Spleen (tissue), 7 donors: ENCODE measurements at regions not wholly inside any gene's neighbourhood (a gene's known extent, or its start where the extent isn't known, plus 50 kb on each side); places are given as distances from the start of the nearest gene placed in this dataset.

Source experiments
- CTCF ChIP-seq, 11 experiments: fragments of 200-600 bp in 7 of 11; fragments of 450-650 bp in 4 of 11; sonication (generic) in 4 of 11; IDR thresholded peaks in 8 of 11; conservative IDR thresholded peaks in 3 of 11; 1 replicate in 7 of 11; 2 replicates in 4 of 11; pipeline versions ENCODE4 v1.4.0 to v1.8.0; 2016 to 2021; ENCODE audit warnings: antibody characterized with exemption in 11 of 11, inconsistent platforms in 4 of 11, mild to moderate bottlenecking in 1 of 11
- POLR2A ChIP-seq, 3 donors: fragments of 450-650 bp; IDR thresholded peaks; one replicate each; pipeline ENCODE4 v1.5.1; 2017; ENCODE audit warnings: antibody characterized with exemption in 3 of 3, mild to moderate bottlenecking in 1 of 3
- POLR2AphosphoS5 ChIP-seq, 3 donors: sonication (generic); formaldehyde crosslinking; IDR thresholded peaks; one replicate each; pipeline ENCODE4 v1.5.1; 2017; ENCODE audit warnings: antibody characterized with exemption in 3 of 3
- donor health status: DM: no; HTN: no; CAD: no; lungs with moderate emphysema.
- donor health status: DM: no; HTN: no; CAD: no.
- donor health status: DM: no; HTN: no; CAD: no.

- TF ChIP-seq CTCF (IDR thresholded peaks at IDR 0.05 in 8 of 11, conservative IDR thresholded peaks at IDR 0.05 in 3 of 11) (no peak), POLR2A (IDR thresholded peaks at IDR 0.05) (no peak), POLR2AphosphoS5 (IDR thresholded peaks at IDR 0.05) (no peak)
Observed at GRCh38 chr7:45296748-45297147, 139.2 kb downstream of the RAMP3 start.
